OCI-LY1 (cell line): ENCODE measurements at regions not wholly inside any gene's neighbourhood (a gene's known extent, or its start where the extent isn't known, plus 50 kb on each side); places are given as distances from the start of the nearest gene placed in this dataset.

ENCODE experiments used
- EZH2 ChIP-seq: fragments of 200-600 bp; sonication (generic), shearing (Covaris generic); IDR thresholded peaks from 2 replicates; pipeline ENCODE4 v1.8.0; 2017; ENCODE audit warnings: borderline replicate concordance, mixed run types, mild to moderate bottlenecking, antibody characterized with exemption, low read length, moderate library complexity, mixed read lengths
- TF ChIP-seq, protein P1 (sequence below): fragments of 200-600 bp; sonication (generic), shearing (Covaris generic); IDR thresholded peaks from 2 replicates; pipeline ENCODE4 v1.5.1; 2017; ENCODE audit warnings: mild to moderate bottlenecking, antibody characterized with exemption, low read length, moderate library complexity, mixed read lengths

DNA sequence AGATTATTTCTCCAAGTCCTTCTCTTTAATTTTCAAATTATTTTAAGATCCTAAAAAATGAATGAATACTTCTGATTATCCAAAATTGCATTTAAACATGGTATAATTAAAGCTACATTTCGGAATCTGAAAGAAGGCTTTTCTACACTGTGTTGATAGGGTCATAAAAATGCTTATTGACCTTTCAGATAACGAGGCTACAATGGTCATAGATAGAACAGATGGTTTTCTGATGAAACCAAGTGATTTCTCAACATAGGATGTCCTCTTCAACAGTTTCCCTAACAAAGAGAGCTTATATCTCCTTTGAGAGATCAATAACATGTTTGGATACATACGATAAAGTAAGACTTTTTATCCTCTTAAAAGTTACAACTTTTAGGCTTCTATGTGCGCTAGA is 201.1 kb downstream of the PTH2R start:
- TF ChIP-seq, protein P1, sequence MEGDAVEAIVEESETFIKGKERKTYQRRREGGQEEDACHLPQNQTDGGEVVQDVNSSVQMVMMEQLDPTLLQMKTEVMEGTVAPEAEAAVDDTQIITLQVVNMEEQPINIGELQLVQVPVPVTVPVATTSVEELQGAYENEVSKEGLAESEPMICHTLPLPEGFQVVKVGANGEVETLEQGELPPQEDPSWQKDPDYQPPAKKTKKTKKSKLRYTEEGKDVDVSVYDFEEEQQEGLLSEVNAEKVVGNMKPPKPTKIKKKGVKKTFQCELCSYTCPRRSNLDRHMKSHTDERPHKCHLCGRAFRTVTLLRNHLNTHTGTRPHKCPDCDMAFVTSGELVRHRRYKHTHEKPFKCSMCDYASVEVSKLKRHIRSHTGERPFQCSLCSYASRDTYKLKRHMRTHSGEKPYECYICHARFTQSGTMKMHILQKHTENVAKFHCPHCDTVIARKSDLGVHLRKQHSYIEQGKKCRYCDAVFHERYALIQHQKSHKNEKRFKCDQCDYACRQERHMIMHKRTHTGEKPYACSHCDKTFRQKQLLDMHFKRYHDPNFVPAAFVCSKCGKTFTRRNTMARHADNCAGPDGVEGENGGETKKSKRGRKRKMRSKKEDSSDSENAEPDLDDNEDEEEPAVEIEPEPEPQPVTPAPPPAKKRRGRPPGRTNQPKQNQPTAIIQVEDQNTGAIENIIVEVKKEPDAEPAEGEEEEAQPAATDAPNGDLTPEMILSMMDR = no peak
- TF ChIP-seq EZH2 = no peak
